ENCODE measurements at regions not wholly inside any gene's neighbourhood (a gene's known extent, or its start where the extent isn't known, plus 50 kb on each side); places are given as distances from the start of the nearest gene placed in this dataset.
A peak's percentile ranks its signal among the peaks of the same experiment; 100 is the strongest.

DNA sequence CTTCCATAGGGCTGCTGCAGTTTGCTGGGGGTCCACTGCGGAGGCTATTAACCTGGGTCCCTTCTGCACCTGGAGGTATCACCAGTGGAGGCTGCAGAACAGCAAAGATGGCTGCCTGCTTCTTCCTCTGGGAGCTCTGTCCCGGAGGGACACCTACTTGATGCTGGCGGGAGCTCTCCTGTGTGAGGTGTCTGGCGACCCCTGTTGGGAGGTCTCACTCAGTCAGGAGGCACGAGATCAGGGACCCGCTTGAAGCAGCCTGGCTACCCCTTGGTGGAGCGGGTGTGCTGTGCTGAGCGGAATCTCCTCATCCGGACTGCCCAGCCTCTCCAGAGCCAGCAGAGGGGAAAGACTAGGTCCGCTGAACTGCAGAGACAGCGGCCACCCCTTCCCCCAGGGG is 56.0 kb upstream of the CTXND1 start:
- no peak for DNase-seq

DNA sequence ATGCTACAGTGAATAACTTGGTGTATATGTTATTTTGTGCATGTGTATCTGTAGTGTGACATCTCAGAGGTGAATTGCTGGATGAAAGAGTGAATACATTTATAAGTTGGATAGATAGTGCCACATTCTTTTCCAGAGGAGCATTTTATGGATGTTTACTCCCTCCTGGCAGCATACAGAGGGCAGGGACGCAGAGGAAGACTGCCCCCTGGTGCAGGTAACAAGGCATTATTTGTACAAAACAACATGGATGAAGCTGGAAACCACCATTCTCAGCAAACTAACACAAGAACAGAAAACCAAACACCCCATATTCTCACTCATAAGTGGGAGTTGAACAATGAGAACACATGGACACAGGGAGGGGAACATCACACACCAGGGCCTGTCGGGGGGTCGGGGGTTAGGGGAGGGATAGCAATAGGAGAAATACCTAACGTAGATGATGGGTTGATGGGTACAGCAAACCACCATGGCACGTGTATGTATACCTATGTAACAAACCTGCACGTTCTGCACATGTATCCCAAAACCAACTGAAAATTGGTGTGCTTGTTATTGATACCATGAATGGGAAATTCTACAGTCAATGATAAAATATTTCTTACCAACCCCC is 57.9 kb upstream of the CTXND1 start:
- peak; percentile 0 to 62 (median 20) for DNase-seq

GRCh38 chr15:80310776-80311175 is 58.8 kb upstream of the CTXND1 start:
- DNase-seq = no peak

DNA sequence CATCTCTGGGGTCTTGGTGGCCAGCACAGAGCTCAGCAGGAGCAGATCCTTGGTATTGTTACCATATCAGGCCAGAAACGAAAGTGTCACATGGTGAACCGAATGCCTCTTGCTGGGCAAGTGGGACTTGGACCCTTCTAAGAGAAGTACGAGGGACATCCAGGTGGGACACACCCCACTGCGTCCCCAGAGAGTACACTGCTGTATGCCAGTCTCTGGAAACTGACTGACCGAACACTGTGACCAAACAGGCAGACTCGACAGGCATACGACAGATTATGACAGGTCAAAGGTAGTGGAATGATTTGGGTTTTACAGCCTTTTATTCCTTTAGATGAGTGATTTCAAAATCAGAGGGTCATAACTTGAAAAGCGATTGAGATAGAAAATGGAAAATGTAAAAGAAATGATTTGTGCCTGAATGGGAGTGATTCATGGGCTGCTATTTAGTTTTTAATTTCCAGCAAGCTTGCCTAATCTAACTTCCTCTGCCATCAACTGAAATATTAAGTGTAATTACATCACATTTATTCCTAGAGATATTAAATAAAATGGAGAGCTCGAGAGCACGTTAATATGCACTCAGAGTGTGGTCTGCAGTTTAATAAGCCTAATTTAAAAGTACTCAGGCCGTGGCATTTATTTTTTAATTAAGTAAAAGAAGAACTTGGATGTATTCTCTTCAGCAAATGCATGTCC is 63.4 kb upstream of the CTXND1 start:
- no peak for DNase-seq

- DNase-seq = no peak
Measured at GRCh38 chr15:80317389-80318182, 65.6 kb upstream of the CTXND1 start.

- DNase-seq = no peak
Measured at GRCh38 chr15:80321853-80322252, 69.8 kb upstream of the CTXND1 start.

GRCh38 chr15:80323285-80323684 is 71.3 kb upstream of the CTXND1 start:
- DNase-seq = no peak

GRCh38 chr15:80324545-80325080 is 72.6 kb upstream of the CTXND1 start:
- no peak for DNase-seq

GRCh38 chr15:80325206-80325605 is 73.2 kb upstream of the CTXND1 start:
- DNase-seq = no peak

- no peak for DNase-seq
Measured at GRCh38 chr15:80326270-80326669, 74.3 kb upstream of the CTXND1 start.

DNA sequence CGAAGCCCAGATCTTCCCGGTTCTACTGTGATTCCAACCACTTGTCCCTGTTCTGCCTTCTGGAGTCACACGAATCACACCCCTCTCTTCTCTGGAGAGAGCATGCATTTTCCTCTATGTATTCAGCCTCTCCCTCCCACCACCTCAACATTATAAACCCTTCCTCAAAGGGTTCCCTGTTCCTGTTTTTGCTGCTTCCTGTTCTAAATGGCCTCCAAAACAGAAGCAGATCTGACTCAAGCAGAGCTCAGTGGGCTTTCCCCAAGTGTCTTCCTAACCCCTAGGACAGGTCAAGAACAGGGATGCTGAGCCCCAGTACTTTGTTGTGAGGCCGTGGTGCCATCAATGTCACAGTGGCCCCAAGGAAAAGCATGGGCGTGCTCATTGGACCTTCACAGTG is 75.7 kb upstream of the ARNT2 start:
- no peak for DNase-seq

- no peak for DNase-seq
Measured at GRCh38 chr15:80331886-80332406, 72.2 kb upstream of the ARNT2 start.

GRCh38 chr15:80333261-80333660 is 70.9 kb upstream of the ARNT2 start:
- no peak for DNase-seq

- DNase-seq = no peak
Measured at GRCh38 chr15:80334521-80334920, 69.7 kb upstream of the ARNT2 start.

- no peak for DNase-seq
Measured at GRCh38 chr15:80339601-80340000, 64.6 kb upstream of the ARNT2 start.

- no peak for DNase-seq
Measured at GRCh38 chr15:80342148-80342547, 62.0 kb upstream of the ARNT2 start.

GRCh38 chr15:80343554-80343992 is 60.6 kb upstream of the ARNT2 start:
- DNase-seq = no peak

DNA sequence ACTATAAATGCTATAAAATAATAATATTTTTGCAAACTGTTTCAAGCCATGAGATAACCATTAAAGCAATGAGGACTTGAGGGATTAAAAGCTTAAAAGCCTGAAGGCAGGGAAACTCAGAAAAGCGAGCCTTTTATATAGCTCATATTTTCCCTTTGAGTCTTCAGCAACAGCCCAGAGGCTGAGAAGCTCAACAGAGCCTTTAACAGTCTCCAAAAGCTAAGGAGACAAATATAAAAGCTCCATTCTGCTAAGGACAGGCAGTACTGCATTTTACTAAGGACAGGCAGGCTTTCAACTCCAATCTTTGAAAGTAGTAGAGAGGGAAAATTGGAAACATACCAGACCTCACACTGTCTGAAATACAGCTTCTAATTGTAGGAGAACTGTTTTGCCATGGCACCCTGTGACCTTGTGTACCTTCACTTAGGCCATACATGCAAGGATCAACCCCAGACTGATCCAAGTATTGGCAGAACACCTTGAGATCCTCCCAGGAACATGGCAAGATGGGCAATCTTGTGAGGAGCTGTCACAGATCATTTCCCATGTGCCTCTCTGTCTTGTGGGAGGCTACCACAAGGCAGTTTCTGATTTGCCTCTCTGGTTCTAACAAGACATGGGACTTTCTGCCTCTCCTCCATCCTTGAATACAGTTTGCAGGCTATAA is 53.1 kb upstream of the ARNT2 start:
- DNase-seq = no peak
